ENCODE measurements at regions not wholly inside any gene's neighbourhood (a gene's known extent, or its start where the extent isn't known, plus 50 kb on each side); places are given as distances from the start of the nearest gene placed in this dataset.

DNA sequence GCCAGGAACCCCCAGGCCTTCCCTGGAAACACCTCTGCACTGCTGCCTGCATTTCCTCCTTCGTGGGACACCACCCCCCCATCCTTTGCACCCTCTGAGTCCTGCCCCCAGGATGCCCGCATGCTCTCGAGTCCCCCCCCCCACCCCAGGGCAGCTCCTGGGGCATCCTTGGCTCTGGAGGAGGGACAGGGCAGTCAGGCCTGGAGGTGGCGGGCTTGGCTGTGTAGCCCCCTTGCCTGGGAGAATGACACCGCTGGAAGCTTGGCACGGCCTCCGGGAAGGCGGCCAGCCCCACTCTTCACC, 98.9 kb upstream of the GSE1 start:
- no peak for TF ChIP-seq POLR2A (IDR thresholded peaks at IDR 0.05; ENCODE audit: low read depth, low read length)
- TF ChIP-seq POLR2AphosphoS5 (IDR thresholded peaks at IDR 0.05; ENCODE audit: low read depth, low read length), result no peak

Measured in GM12891 (cell line).